Mesodermal cell (in vitro differentiated cells): ENCODE measurements at regions not wholly inside any gene's neighbourhood (a gene's known extent, or its start where the extent isn't known, plus 50 kb on each side); places are given as distances from the start of the nearest gene placed in this dataset.
"Not testable (repeated sequence)": the region's sequence is repeated elsewhere in the genome, so short reads cannot be mapped to it uniquely, and the experiment has no call there.

Source experiments
- H3K27ac ChIP-seq: 2 replicates; pipeline ENCODE4 v1.7.0; 2013; ENCODE audit warnings: mild to moderate bottlenecking, low read depth, low read length, moderate library complexity; ENCODE audit not compliant: severe bottlenecking
- H3K36me3 ChIP-seq: 2 replicates; pipeline ENCODE4 v1.7.1; 2013; ENCODE audit warnings: mild to moderate bottlenecking, low read length, moderate library complexity; ENCODE audit not compliant: control insufficient read depth, insufficient read depth
- H3K4me1 ChIP-seq: one replicate; pipeline ENCODE4 v1.7.1; 2013; ENCODE audit warnings: mild to moderate bottlenecking, low read length; ENCODE audit not compliant: insufficient read depth, control insufficient read depth, poor library complexity, severe bottlenecking
- H3K4me3 ChIP-seq: 2 replicates; pipeline ENCODE4 v1.7.0; 2013; ENCODE audit warnings: low read length, control low read depth, mild to moderate bottlenecking; ENCODE audit not compliant: insufficient read depth, poor library complexity, severe bottlenecking; ENCODE audit errors: extremely low read depth
- H3K9me3 ChIP-seq: 2 replicates; pipeline ENCODE4 v1.7.1; 2013; ENCODE audit warnings: mild to moderate bottlenecking, low read length, moderate library complexity; ENCODE audit not compliant: control insufficient read depth
- WGBS, 2 experiments: methylation state at CpG; one replicate each; pipeline ENCODE4 v1.1.5; 2013; ENCODE audit warnings: missing lambda C conversion rate in 2 of 2; ENCODE audit not compliant: insufficient coverage in 2 of 2; 5-methylcytosine and 5-hydroxymethylcytosine counted together

- Histone ChIP-seq H3K36me3 (no peaks in the 10 kb centered on the region), H3K27ac (no peak overlapping the region), H3K4me1 (no peaks in the 10 kb centered on the region), H3K9me3 (peaks cover 14% of the 10 kb centered on the region), H3K4me3 (no peak overlapping the region)
- WGBS, 2 experiments, result 78 to 82% methylated on average over 1 of the region's 1 CpG
Measured at GRCh38 chr1:177891809-177892208, 78.0 kb downstream of the SEC16B start.

DNA sequence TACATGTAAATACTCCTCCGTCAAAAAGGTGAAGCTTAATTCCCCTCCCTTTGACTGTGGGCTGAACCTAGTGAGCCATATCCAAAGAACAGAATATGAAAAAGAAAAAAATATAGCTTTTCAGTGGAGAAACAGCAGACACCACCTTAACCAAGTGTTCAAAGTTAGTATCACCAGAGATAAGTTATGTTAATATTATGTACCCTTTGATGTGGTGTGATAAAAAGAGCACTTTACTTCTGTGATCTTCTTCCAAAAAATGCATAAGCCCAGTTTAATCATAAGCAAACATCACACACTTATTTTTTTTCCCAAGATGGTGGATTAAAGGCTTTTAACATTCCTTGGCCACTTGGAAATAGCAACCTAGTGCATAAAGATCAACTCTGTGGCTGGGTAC, 79.4 kb downstream of the SEC16B start:
- no peaks in the 10 kb centered on the region for H3K36me3 ChIP-seq
- no peak overlapping the region for H3K27ac ChIP-seq
- H3K4me3 ChIP-seq, result no peak overlapping the region
- H3K9me3 ChIP-seq, result peaks cover 14% of the 10 kb centered on the region
- no peaks in the 10 kb centered on the region for H3K4me1 ChIP-seq
- WGBS, 2 experiments, result no CpG with 5 or more reads among the region's 1 CpG

DNA sequence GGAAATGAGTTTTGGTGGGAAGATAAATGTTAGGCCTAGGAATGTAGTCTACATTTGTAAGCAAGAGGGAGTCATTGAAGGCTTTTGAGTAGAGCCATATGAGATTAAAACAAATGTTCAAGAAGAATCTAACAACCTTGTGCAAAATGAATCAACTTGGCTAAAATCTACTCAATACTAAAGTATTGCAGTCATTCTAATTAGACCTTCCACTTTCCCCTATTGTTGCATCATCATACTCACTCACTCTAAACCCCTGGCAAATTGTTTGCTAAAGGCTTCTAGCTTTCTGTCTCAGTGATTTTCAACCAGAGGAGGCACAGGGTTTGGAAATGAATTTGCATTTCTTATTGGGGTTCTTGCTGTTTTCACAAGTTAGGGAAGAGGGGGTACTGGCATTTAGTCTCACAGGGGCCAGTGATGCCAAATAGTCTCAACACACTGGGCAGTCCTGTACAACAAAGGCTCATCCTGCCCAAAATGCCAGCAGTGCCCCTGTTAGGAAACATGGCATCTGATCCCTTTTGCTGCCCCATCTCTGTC, 85.3 kb downstream of the SEC16B start:
- no peaks in the 10 kb centered on the region for H3K4me1 ChIP-seq
- H3K36me3 ChIP-seq, result no peaks in the 10 kb centered on the region
- no peaks in the 10 kb centered on the region for H3K9me3 ChIP-seq

GRCh38 chr1:177883581-177883980, 86.3 kb downstream of the SEC16B start:
- H3K27ac ChIP-seq, result no peak overlapping the region
- no peaks in the 10 kb centered on the region for H3K9me3 ChIP-seq
- WGBS, 2 experiments, result 60 to 100% methylated on average over 1 of the region's 3 CpGs
- no peak overlapping the region for H3K4me3 ChIP-seq
- H3K4me1 ChIP-seq, result no peaks in the 10 kb centered on the region
- no peaks in the 10 kb centered on the region for H3K36me3 ChIP-seq

More for the DNA sequence above, 85.3 kb downstream of the SEC16B start:
- H3K27ac ChIP-seq, result no peak overlapping the region
- H3K4me3 ChIP-seq, result no peak overlapping the region

DNA sequence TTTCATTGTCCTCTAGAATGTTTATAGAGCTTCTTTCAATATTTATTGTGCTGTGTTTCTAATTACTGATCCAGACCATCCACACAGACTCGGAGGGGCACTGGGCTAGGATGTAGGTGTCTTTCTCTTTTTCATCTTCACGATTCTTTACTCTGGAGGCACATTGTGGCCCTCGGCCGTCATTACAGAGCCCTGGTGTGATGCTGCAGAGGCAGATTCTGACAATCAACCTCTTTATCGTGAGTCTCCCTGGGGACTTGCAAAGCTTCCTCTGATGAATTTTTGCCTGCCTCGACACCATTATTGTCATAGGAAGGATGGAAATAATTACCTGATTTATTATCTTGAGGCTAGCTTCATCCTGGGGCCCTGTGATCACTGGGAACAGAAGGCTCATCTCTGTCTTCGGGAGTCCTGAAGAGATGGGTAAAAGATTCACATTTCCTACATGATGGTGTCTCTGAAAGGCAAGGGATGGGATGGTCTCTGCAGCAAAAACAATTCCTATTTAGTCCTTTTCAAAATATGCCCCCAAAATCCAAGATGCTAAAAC, 89.4 kb downstream of the SEC16B start:
- no peaks in the 10 kb centered on the region for H3K36me3 ChIP-seq
- 83 to 89% methylated on average over 4 of the region's 7 CpGs for WGBS, 2 experiments
- H3K27ac ChIP-seq, result no peak overlapping the region

DNA sequence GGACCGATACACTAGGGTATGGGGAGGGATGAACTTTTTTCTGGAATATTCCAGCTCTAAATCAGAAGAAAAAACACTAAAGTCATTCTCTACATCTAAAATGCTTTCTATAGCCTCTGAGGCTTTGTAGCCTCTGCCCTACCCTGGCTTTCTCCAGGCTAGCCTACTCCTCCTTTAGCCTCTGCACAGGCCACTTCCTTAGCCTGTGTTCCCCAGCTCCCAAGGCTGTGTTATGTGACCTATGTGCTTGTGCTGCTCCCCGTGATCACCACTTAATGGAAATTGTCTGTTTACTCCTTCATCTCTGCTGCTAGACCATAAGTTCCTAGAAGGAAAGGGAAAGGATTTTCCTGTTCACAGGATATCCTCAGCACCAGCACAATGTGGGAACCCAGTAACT, 92.8 kb downstream of the SEC16B start:
- 100% methylated on average over 1 of the region's 2 CpGs; no CpG with 5 or more reads in 1 of the 2 experiments for WGBS, 2 experiments
- Histone ChIP-seq H3K9me3 (no peaks in the 10 kb centered on the region), H3K4me1 (peaks cover 7% of the 10 kb centered on the region), H3K27ac (no peak overlapping the region), H3K4me3 (no peak overlapping the region), H3K36me3 (no peaks in the 10 kb centered on the region)

More for the DNA sequence above, 89.4 kb downstream of the SEC16B start:
- no peaks in the 10 kb centered on the region for H3K9me3 ChIP-seq
- no peaks in the 10 kb centered on the region for H3K4me1 ChIP-seq
- no peak overlapping the region for H3K4me3 ChIP-seq

GRCh38 chr1:177873238-177873637, 96.6 kb downstream of the SEC16B start:
- H3K9me3 ChIP-seq, result no peaks in the 10 kb centered on the region
- H3K36me3 ChIP-seq, result no peaks in the 10 kb centered on the region
- no peak overlapping the region for H3K4me3 ChIP-seq
- H3K27ac ChIP-seq, result no peak overlapping the region
- 61 to 69% methylated on average over 5 of the region's 5 CpGs for WGBS, 2 experiments
- peaks cover 7% of the 10 kb centered on the region for H3K4me1 ChIP-seq

DNA sequence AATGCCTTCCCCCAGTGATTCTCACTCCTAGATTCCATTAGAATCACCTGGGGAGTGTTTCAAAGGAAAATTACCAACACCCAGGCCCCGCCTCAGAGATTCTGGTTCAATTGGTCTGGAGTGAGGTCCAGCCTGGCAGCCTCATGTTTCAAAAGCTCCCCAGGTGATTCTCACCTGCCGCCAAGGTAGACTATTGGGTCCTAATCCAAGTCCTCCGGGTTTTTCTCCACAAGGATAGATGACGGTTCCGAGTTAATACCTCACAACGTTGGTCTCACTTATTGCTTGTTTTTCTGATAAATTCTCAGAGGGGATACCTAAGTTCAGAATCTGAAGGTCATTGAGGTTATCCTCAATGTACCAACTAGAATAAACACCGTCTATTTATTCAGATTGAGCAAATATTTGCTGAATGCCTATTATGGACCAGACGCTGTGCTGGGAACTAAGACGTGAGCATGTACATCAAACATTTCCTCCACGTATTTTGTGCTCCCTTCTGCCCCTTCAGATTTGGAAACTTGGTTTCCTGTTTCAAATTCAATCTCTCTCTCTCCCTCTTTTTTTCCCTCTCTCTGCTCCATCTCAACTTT, 97.5 kb downstream of the SEC16B start:
- Histone ChIP-seq H3K4me1 (peaks cover 7% of the 10 kb centered on the region), H3K4me3 (no peak overlapping the region)

GRCh38 chr1:177871613-177872307, 98.1 kb downstream of the SEC16B start:
- H3K27ac ChIP-seq, result no peak overlapping the region
- H3K36me3 ChIP-seq, result no peaks in the 10 kb centered on the region
- peaks cover 7% of the 10 kb centered on the region for H3K4me1 ChIP-seq
- no peaks in the 10 kb centered on the region for H3K9me3 ChIP-seq
- no peak overlapping the region for H3K4me3 ChIP-seq
- WGBS, 2 experiments, result 85 to 92% methylated on average over 5 to 6 of the region's 7 CpGs

More for the DNA sequence above, 97.5 kb downstream of the SEC16B start:
- Histone ChIP-seq H3K36me3 (no peaks in the 10 kb centered on the region), H3K27ac (no peak overlapping the region), H3K9me3 (no peaks in the 10 kb centered on the region)
- 85 to 89% methylated on average over 9 of the region's 10 CpGs for WGBS, 2 experiments

DNA sequence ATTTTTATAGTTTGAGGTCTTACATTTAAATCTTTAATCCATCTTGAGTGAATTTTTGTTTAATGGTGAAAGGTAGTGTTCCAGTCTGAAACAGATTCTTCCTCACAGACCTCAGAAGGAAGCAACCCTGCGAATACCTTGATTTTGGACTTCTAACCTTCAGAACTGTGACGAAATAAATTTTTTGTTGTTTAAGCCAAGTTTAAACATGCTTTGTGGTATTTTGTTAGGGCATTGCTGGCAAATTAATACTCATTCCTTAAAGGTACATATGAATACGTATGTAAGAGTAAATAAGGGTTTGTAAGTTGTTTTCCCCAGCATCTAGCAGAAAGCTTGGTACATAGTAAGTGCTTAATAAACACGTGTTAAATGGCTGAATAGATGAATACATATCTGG, 100.3 kb downstream of the SEC16B start:
- Histone ChIP-seq H3K9me3 (no peaks in the 10 kb centered on the region), H3K4me3 (no peak overlapping the region), H3K27ac (no peak overlapping the region), H3K36me3 (no peaks in the 10 kb centered on the region), H3K4me1 (peaks cover 7% of the 10 kb centered on the region)
- 93 to 97% methylated on average over 2 to 3 of the region's 4 CpGs for WGBS, 2 experiments

GRCh38 chr1:177869011-177869410, 100.8 kb downstream of the SEC16B start:
- H3K9me3 ChIP-seq, H3K4me1 ChIP-seq, H3K4me3 ChIP-seq, H3K36me3 ChIP-seq, H3K27ac ChIP-seq: not testable (repeated sequence)
